Mesenchymal stem cell (in vitro differentiated cells and primary cell): ENCODE measurements at regions not wholly inside any gene's neighbourhood (a gene's known extent, or its start where the extent isn't known, plus 50 kb on each side); places are given as distances from the start of the nearest gene placed in this dataset.
"Not testable (repeated sequence)": the region's sequence is repeated elsewhere in the genome, so short reads cannot be mapped to it uniquely, and the experiment has no call there.

Source experiments
- DNase-seq: peaks from one replicate; pipeline ENCODE4 v3.0.0-alpha.2; 2013
- H2AFZ ChIP-seq: one replicate; pipeline ENCODE4 v1.6.1; 2013; ENCODE audit warnings: low read depth, mild to moderate bottlenecking, control low read depth, inconsistent platforms, low read length, moderate library complexity
- H2AK5ac ChIP-seq: 2 replicates; pipeline ENCODE4 v1.6.1; 2013; ENCODE audit warnings: low read length, moderate library complexity, mild to moderate bottlenecking, inconsistent platforms; ENCODE audit not compliant: severe bottlenecking
- H2BK120ac ChIP-seq: one replicate; pipeline ENCODE4 v1.6.1; 2013; ENCODE audit warnings: low read depth, mild to moderate bottlenecking, inconsistent platforms, low read length, moderate library complexity
- H2BK12ac ChIP-seq, 2 experiments: one replicate each; pipeline ENCODE4 v1.6.1; 2013; ENCODE audit warnings: inconsistent platforms in 2 of 2, low read length in 2 of 2, mild to moderate bottlenecking in 2 of 2, moderate library complexity in 2 of 2, control low read depth in 1 of 2
- H2BK15ac ChIP-seq: one replicate; pipeline ENCODE4 v1.6.1; 2013; ENCODE audit warnings: mild to moderate bottlenecking, low read depth, inconsistent platforms; ENCODE audit not compliant: poor library complexity, severe bottlenecking
- H2BK5ac ChIP-seq: 2 replicates; pipeline ENCODE4 v1.6.1; 2013; ENCODE audit warnings: low read depth, mild to moderate bottlenecking, low read length, control low read depth, inconsistent platforms; ENCODE audit not compliant: poor library complexity, severe bottlenecking
- H3K14ac ChIP-seq, 2 experiments: one replicate each; pipeline ENCODE4 v1.6.1; 2013; ENCODE audit warnings: inconsistent platforms in 2 of 2, low read length in 2 of 2, control low read depth in 1 of 2, mild to moderate bottlenecking in 1 of 2, moderate library complexity in 1 of 2
- H3K18ac ChIP-seq, 2 experiments: one replicate each; pipeline ENCODE4 v1.6.1; 2013; ENCODE audit warnings: inconsistent platforms in 2 of 2, low read length in 2 of 2, control low read depth in 1 of 2, low read depth in 1 of 2, mild to moderate bottlenecking in 1 of 2
- H3K23ac ChIP-seq, 2 experiments: one replicate each; pipeline ENCODE4 v1.6.1; 2013; ENCODE audit warnings: inconsistent platforms in 2 of 2, low read length in 2 of 2, mild to moderate bottlenecking in 2 of 2, moderate library complexity in 2 of 2, control low read depth in 1 of 2
- H3K27ac ChIP-seq: 2 replicates; pipeline ENCODE4 v1.5.1; 2013; ENCODE audit warnings: mild to moderate bottlenecking, moderate library complexity, low read length, control low read depth, inconsistent platforms; ENCODE audit not compliant: poor library complexity, severe bottlenecking
- H3K27me3 ChIP-seq, 2 experiments: 2 replicates each; pipeline versions ENCODE4 v1.6.1 to v1.7.0; 2013; ENCODE audit warnings: low read length in 2 of 2, mild to moderate bottlenecking in 2 of 2, moderate library complexity in 2 of 2, control low read depth in 1 of 2, inconsistent platforms in 1 of 2; ENCODE audit not compliant: control insufficient read depth in 1 of 2, insufficient read depth in 1 of 2
- H3K36me3 ChIP-seq, 2 experiments: 2 replicates each; pipeline versions ENCODE4 v1.6.1 to v1.7.0; 2013; ENCODE audit warnings: low read length in 2 of 2, control low read depth in 1 of 2, inconsistent platforms in 1 of 2, low read depth in 1 of 2, mild to moderate bottlenecking in 1 of 2; ENCODE audit not compliant: insufficient read depth in 2 of 2, control insufficient read depth in 1 of 2
- H3K4ac ChIP-seq, 2 experiments: one replicate each; pipeline ENCODE4 v1.6.1; 2013; ENCODE audit warnings: inconsistent platforms in 2 of 2, low read length in 2 of 2, mild to moderate bottlenecking in 2 of 2, moderate library complexity in 2 of 2, control low read depth in 1 of 2, low read depth in 1 of 2
- H3K4me1 ChIP-seq: 2 replicates; pipeline ENCODE4 v1.6.1; 2013; ENCODE audit warnings: low read depth, low read length, control low read depth; ENCODE audit not compliant: control insufficient read depth, insufficient read depth
- H3K4me2 ChIP-seq: 2 replicates; pipeline ENCODE4 v1.6.1; 2013; ENCODE audit warnings: low read length, mild to moderate bottlenecking, inconsistent platforms; ENCODE audit not compliant: poor library complexity, severe bottlenecking
- H3K4me3 ChIP-seq, 2 experiments: 2 replicates each; pipeline versions ENCODE4 v1.5.1 to v1.7.0; 2013; ENCODE audit warnings: low read length in 2 of 2, mild to moderate bottlenecking in 2 of 2, control low read depth in 1 of 2, low read depth in 1 of 2; ENCODE audit not compliant: insufficient read depth in 1 of 2
- H3K79me1 ChIP-seq: replicated peaks from 2 replicates; pipeline ENCODE4 v1.6.1; 2013; ENCODE audit warnings: mild to moderate bottlenecking, control low read depth, low read length, inconsistent platforms; ENCODE audit not compliant: poor library complexity, severe bottlenecking
- H3K9ac ChIP-seq: 2 replicates; pipeline ENCODE4 v1.7.0; 2013; ENCODE audit warnings: mild to moderate bottlenecking, low read length, moderate library complexity
- H3K9me3 ChIP-seq: 2 replicates; pipeline ENCODE4 v1.7.0; 2013; ENCODE audit warnings: mild to moderate bottlenecking, low read length; ENCODE audit not compliant: control insufficient read depth
- H4K8ac ChIP-seq: one replicate; pipeline ENCODE4 v1.6.1; 2013; ENCODE audit warnings: inconsistent platforms, mild to moderate bottlenecking, low read length, moderate library complexity
- H4K91ac ChIP-seq: one replicate; pipeline ENCODE4 v1.6.1; 2013; ENCODE audit warnings: mild to moderate bottlenecking, low read length, inconsistent platforms
- WGBS: methylation state at CpG from one replicate; pipeline ENCODE4 v1.1.7; 2013; ENCODE audit warnings: mixed read lengths; 5-methylcytosine and 5-hydroxymethylcytosine counted together

DNA sequence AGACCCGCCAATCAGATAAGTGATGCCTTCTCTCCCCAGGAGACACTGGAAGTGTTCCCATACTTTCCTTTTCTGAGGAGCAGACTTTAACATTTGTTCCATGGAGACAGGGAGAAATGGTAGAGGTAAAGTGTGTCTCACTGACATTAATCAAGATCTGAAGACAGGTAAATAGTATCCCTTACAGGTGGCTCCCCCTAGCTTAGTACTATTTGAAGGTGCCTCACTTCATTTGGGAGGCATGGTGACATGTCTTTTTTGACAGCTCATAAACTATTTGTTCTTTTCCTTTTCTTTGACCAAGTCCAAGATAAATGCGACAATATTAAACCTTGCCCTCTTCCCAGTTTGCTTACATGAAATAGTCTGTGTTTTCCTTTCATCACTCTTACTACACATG lies 485.6 kb upstream of the IL12A start:
- Histone ChIP-seq H3K4me1 (no peaks in the 10 kb centered on the region), H3K4ac (no peak overlapping the region), H3K9me3 (no peaks in the 10 kb centered on the region), H4K8ac (no peak overlapping the region), H2AFZ (no peak overlapping the region), H3K27me3 (no peaks in the 10 kb centered on the region), H3K9ac (no peak overlapping the region), H3K14ac (no peak overlapping the region), H2BK5ac (no peak overlapping the region), H3K36me3 (no peaks in the 10 kb centered on the region), H4K91ac (no peak overlapping the region), H3K4me3 (no peak overlapping the region), H3K4me2 (no peak overlapping the region), H3K79me1 (no peaks in the 10 kb centered on the region), H3K23ac (no peak overlapping the region), H2AK5ac (no peak overlapping the region), H2BK120ac (no peak overlapping the region), H2BK12ac (no peak overlapping the region), H3K27ac (no peak overlapping the region), H3K18ac (no peak overlapping the region), H2BK15ac (no peak overlapping the region)
- 100% methylated on average over 2 of the region's 2 CpGs for WGBS
- no peak for DNase-seq

DNA sequence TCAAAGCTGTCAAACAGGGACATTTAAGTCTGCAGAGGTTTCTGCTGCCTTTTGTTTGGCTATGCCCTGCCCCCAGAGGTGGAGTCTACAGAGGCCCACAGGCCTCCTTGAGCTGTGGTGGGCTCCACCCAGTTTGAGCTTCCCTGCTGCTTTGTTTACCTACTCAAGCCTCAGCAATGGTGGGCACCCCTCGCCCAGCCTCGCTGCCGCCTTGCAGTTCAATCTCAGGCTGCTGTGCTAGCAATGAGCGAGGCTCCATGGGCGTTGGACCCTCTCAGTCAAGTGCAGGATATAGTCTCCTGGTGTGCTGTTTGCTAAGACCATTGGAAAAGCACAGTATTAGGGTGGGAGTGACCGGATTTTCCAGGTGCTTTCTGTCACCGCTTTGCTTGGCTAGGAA lies 477.6 kb upstream of the IL12A start:
- not testable (repeated sequence) for H2BK12ac ChIP-seq, H3K4me1 ChIP-seq, H3K4me3 ChIP-seq, H3K14ac ChIP-seq, H4K91ac ChIP-seq, H2BK120ac ChIP-seq, H3K18ac ChIP-seq, H2AFZ ChIP-seq, H3K9ac ChIP-seq, H3K9me3 ChIP-seq, H2BK15ac ChIP-seq, DNase-seq, H3K27me3 ChIP-seq, H3K4me2 ChIP-seq, H3K4ac ChIP-seq, H3K27ac ChIP-seq, H2AK5ac ChIP-seq, H3K36me3 ChIP-seq, H3K79me1 ChIP-seq, H3K23ac ChIP-seq, H2BK5ac ChIP-seq, H4K8ac ChIP-seq
- WGBS: 94% methylated on average over 7 of the region's 7 CpGs

- no peak overlapping the region for H3K4me2 ChIP-seq
- no peaks in the 10 kb centered on the region for H3K27me3 ChIP-seq
- H3K18ac ChIP-seq: no peak overlapping the region
- H4K91ac ChIP-seq: no peak overlapping the region
- DNase-seq: no peak
- WGBS: 92% methylated on average over 6 of the region's 6 CpGs
- H3K36me3 ChIP-seq: no peaks in the 10 kb centered on the region
- H3K9ac ChIP-seq: no peak overlapping the region
- H3K79me1 ChIP-seq: no peaks in the 10 kb centered on the region
- H3K23ac ChIP-seq: no peak overlapping the region
- H2BK120ac ChIP-seq: no peak overlapping the region
- H2BK12ac ChIP-seq: no peak overlapping the region
- no peak overlapping the region for H3K14ac ChIP-seq
- H3K4me1 ChIP-seq: no peaks in the 10 kb centered on the region
- H3K4ac ChIP-seq: no peak overlapping the region
- no peak overlapping the region for H3K27ac ChIP-seq
- no peak overlapping the region for H2BK5ac ChIP-seq
- no peaks in the 10 kb centered on the region for H3K9me3 ChIP-seq
- no peak overlapping the region for H2AFZ ChIP-seq
- no peak overlapping the region for H2AK5ac ChIP-seq
- H2BK15ac ChIP-seq: no peak overlapping the region
- no peak overlapping the region for H4K8ac ChIP-seq
- H3K4me3 ChIP-seq: no peak overlapping the region
Measured at GRCh38 chr3:159513444-159513843, 475.2 kb upstream of the IL12A start.

DNA sequence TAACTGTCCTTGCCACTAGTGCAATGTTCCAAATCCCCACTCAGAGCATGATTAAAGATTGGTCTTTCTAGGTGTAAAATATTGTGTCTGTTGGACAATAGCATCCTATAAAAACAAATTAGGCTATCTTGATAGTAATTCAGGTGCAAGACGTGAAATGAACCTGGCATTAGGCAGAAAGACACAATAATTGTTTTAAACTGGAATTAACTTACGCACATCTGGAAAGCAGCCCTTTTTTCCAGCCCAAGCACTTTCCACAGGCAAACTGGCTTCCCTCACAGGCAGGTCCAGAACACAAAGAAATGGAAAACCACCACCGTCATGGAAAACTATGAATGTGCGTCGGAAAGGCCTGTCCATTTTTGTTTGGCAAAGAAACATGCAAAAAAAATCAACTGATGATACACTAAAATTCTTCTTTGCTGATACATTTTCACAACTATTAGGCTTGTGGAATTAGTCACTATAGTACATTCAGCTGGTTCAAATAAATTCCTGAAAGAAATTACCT lies 474.7 kb upstream of the IL12A start:
- no peaks in the 10 kb centered on the region for H3K9me3 ChIP-seq
- no peak for DNase-seq
- no peak overlapping the region for H2BK120ac ChIP-seq
- H3K4me2 ChIP-seq: no peak overlapping the region
- no peak overlapping the region for H4K8ac ChIP-seq
- no peak overlapping the region for H2BK5ac ChIP-seq
- no peak overlapping the region for H2AFZ ChIP-seq
- no peak overlapping the region for H2BK15ac ChIP-seq
- no peak overlapping the region for H4K91ac ChIP-seq
- H2AK5ac ChIP-seq: no peak overlapping the region
- H3K9ac ChIP-seq: no peak overlapping the region
- H3K14ac ChIP-seq: no peak overlapping the region
- H3K23ac ChIP-seq: no peak overlapping the region
- H3K79me1 ChIP-seq: no peaks in the 10 kb centered on the region
- no peaks in the 10 kb centered on the region for H3K36me3 ChIP-seq
- no peaks in the 10 kb centered on the region for H3K27me3 ChIP-seq
- H3K4me3 ChIP-seq: no peak overlapping the region
- no peak overlapping the region for H3K27ac ChIP-seq
- WGBS: 81% methylated on average over 3 of the region's 5 CpGs
- no peak overlapping the region for H3K4ac ChIP-seq
- no peak overlapping the region for H2BK12ac ChIP-seq
- no peak overlapping the region for H3K18ac ChIP-seq
- H3K4me1 ChIP-seq: no peaks in the 10 kb centered on the region
